Tibial nerve (tissue), 3 donors: ENCODE measurements at regions not wholly inside any gene's neighbourhood (a gene's known extent, or its start where the extent isn't known, plus 50 kb on each side); places are given as distances from the start of the nearest gene placed in this dataset.

Experiments
- CTCF ChIP-seq, 5 experiments: fragments of 200-600 bp in 3 of 5; fragments of 450-650 bp in 2 of 5; sonication (generic) in 3 of 5; IDR thresholded peaks; one replicate each; pipeline ENCODE4 v1.5.1; 2016 to 2019; ENCODE audit warnings: antibody characterized with exemption in 5 of 5, mild to moderate bottlenecking in 3 of 5, moderate library complexity in 2 of 5
- POLR2A ChIP-seq, 2 donors: fragments of 450-650 bp; IDR thresholded peaks; one replicate each; pipeline ENCODE4 v1.6.1; 2017; ENCODE audit warnings: antibody characterized with exemption in 2 of 2, mild to moderate bottlenecking in 2 of 2, moderate library complexity in 2 of 2

GRCh38 chr2:41878716-41879234 lies 169.0 kb upstream of the PKDCC start:
- no peak for TF ChIP-seq POLR2A (IDR thresholded peaks at IDR 0.05)
- TF ChIP-seq CTCF (IDR thresholded peaks at IDR 0.05): no peak
